Adrenal gland (tissue), 9 donors: ENCODE measurements at regions not wholly inside any gene's neighbourhood (a gene's known extent, or its start where the extent isn't known, plus 50 kb on each side); places are given as distances from the start of the nearest gene placed in this dataset.

ENCODE experiments used
- DNase-seq, 7 donors: peaks; one replicate each; pipeline ENCODE4 v3.0.0-alpha.2; 2019 to 2020
- H3K27ac ChIP-seq, 5 donors: fragments of 200-600 bp; sonication (generic) in 4 of 5; 1 replicate in 3 of 5; 2 replicates in 2 of 5; pipeline versions ENCODE4 v1.5.1 to v1.8.0; 2016 to 2020; ENCODE audit warnings: mild to moderate bottlenecking in 1 of 5
- H3K27me3 ChIP-seq: fragments of 200-600 bp; 2 replicates; pipeline ENCODE4 v1.8.0; 2021
- H3K36me3 ChIP-seq, 2 donors: fragments of 200-600 bp; replicated peaks in 1 of 2; 1 replicate in 1 of 2; 2 replicates in 1 of 2; pipeline versions ENCODE4 v1.5.1 to v1.8.0; 2018 to 2022
- H3K4me1 ChIP-seq, 2 donors: fragments of 200-600 bp; replicated peaks in 1 of 2; 1 replicate in 1 of 2; 2 replicates in 1 of 2; pipeline versions ENCODE4 v1.5.1 to v1.8.0; 2018 to 2021
- H3K4me3 ChIP-seq, 4 donors: fragments of 200-600 bp; sonication (generic) in 3 of 4; one replicate each; pipeline ENCODE4 v1.5.1; 2016 to 2018
- H3K9me3 ChIP-seq, 3 donors: fragments of 200-600 bp; sonication (generic) in 1 of 3; replicated peaks in 1 of 3; 1 replicate in 2 of 3; 2 replicates in 1 of 3; pipeline versions ENCODE4 v1.5.1 to v1.8.0; 2016 to 2021
- POLR2A ChIP-seq, 2 donors: fragments of 450-650 bp; IDR thresholded peaks; one replicate each; pipeline ENCODE4 v1.6.1; 2017; ENCODE audit warnings: antibody characterized with exemption in 2 of 2, mild to moderate bottlenecking in 2 of 2, moderate library complexity in 1 of 2
- WGBS, 4 donors: extraction: QIAGEN DNeasy Blood & Tissue Kit in 2 of 4; methylation state at CpG; one replicate each; pipeline versions ENCODE4 v1.1.5 to v1.1.7; 2013 to 2017; 5-methylcytosine and 5-hydroxymethylcytosine counted together
- intact Hi-C, 2 donors: fragments of 100-400 bp; cut with DNase I; formaldehyde crosslinking; loops; one replicate each; pipeline versions ENCODE4 v1.14.1 to v1.15.0; 2022 to 2023
- TF ChIP-seq, protein P1 (sequence below), 6 experiments: fragments of 450-650 bp in 4 of 6; fragments of 200-600 bp in 2 of 6; sonication (generic) in 1 of 6; IDR thresholded peaks; 1 replicate in 5 of 6; 2 replicates in 1 of 6; pipeline versions ENCODE4 v1.5.1 to v1.8.0; 2016 to 2021; ENCODE audit warnings: antibody characterized with exemption in 6 of 6, mild to moderate bottlenecking in 2 of 6, moderate library complexity in 1 of 6
- donor health status: healthy with polysubstance abuse.
- donor health status: Bipolar disorder and iron deficiency.
- donor health status: DM: yes; HTN: yes; CAD: no.
- donor health status: DM: no; HTN: no; CAD: no.
- donor health status: DM: no; HTN: no; CAD: no.

GRCh38 chr5:89471115-89471514 lies 588.1 kb upstream of the MEF2C start:
- Histone ChIP-seq H3K4me1 (no peaks in the 10 kb centered on the region), H3K9me3 (no peaks in the 10 kb centered on the region), H3K4me3 (no peak overlapping the region), H3K36me3 (no peaks in the 10 kb centered on the region), H3K27ac (no peak overlapping the region), H3K27me3 (no peaks in the 10 kb centered on the region)
- intact Hi-C loops, result no loop called here
- TF ChIP-seq, protein P1, sequence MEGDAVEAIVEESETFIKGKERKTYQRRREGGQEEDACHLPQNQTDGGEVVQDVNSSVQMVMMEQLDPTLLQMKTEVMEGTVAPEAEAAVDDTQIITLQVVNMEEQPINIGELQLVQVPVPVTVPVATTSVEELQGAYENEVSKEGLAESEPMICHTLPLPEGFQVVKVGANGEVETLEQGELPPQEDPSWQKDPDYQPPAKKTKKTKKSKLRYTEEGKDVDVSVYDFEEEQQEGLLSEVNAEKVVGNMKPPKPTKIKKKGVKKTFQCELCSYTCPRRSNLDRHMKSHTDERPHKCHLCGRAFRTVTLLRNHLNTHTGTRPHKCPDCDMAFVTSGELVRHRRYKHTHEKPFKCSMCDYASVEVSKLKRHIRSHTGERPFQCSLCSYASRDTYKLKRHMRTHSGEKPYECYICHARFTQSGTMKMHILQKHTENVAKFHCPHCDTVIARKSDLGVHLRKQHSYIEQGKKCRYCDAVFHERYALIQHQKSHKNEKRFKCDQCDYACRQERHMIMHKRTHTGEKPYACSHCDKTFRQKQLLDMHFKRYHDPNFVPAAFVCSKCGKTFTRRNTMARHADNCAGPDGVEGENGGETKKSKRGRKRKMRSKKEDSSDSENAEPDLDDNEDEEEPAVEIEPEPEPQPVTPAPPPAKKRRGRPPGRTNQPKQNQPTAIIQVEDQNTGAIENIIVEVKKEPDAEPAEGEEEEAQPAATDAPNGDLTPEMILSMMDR (IDR thresholded peaks at IDR 0.05), result no peak
- DNase-seq, result no peak

DNA sequence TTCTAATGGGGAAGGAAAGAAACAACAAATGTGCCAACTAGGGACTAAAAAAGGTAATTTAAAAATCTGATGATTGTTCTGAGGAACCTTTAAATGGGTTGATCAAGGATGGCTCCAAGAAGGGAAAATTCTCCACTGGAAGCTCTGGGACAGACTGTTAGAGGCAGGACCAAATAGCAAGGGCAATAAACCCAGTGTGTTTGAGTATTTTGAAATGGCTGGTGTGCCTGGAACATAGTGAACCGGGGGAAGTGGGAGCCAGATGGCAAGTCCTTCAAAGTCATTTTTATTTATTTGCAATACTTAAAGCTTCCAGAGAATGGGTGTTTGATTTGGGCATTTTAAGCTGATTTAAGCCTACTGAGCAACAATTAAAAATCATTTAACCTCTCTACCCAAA lies 587.7 kb upstream of the MEF2C start:
- H3K27ac ChIP-seq, result no peak overlapping the region
- WGBS, 4 donors, result 71 to 83% (median 79%) methylated on average over 1 of the region's 1 CpG
- no peaks in the 10 kb centered on the region for H3K36me3 ChIP-seq
- DNase-seq, result no peak
- H3K9me3 ChIP-seq, result no peaks in the 10 kb centered on the region
- H3K4me1 ChIP-seq, result no peaks in the 10 kb centered on the region
- intact Hi-C loops, result no loop called here
- TF ChIP-seq POLR2A (IDR thresholded peaks at IDR 0.05), result no peak
- TF ChIP-seq, protein P1 (IDR thresholded peaks at IDR 0.05), result no peak
- H3K27me3 ChIP-seq, result no peaks in the 10 kb centered on the region
- H3K4me3 ChIP-seq, result no peak overlapping the region

GRCh38 chr5:89458332-89458656 lies 575.3 kb upstream of the MEF2C start:
- H3K4me3 ChIP-seq, result no peak overlapping the region

GRCh38 chr5:89457411-89458331 lies 574.7 kb upstream of the MEF2C start:
- H3K27me3 ChIP-seq, result no peaks in the 10 kb centered on the region
- H3K27ac ChIP-seq, result no peak overlapping the region
- H3K9me3 ChIP-seq, result no peaks in the 10 kb centered on the region
- TF ChIP-seq POLR2A (IDR thresholded peaks at IDR 0.05), result no peak
- TF ChIP-seq, protein P1 (IDR thresholded peaks at IDR 0.05), result no peak
- no peaks in the 10 kb centered on the region for H3K36me3 ChIP-seq
- H3K4me1 ChIP-seq, result peaks cover 0 to 4% of the 10 kb centered on the region in 2 donors
- 56 to 62% (median 58%) methylated on average over 6 of the region's 6 CpGs for WGBS, 4 donors
- peak in 6 of 7 donors; percentile 3 to 49 (median 25) for DNase-seq
- H3K4me3 ChIP-seq, result no peak overlapping the region
- intact Hi-C loops, result no loop called here

More at GRCh38 chr5:89458332-89458656, 575.3 kb upstream of the MEF2C start:
- Histone ChIP-seq H3K27ac (no peak overlapping the region), H3K9me3 (no peaks in the 10 kb centered on the region), H3K27me3 (no peaks in the 10 kb centered on the region), H3K4me1 (peaks cover 0 to 4% of the 10 kb centered on the region in 2 donors), H3K36me3 (no peaks in the 10 kb centered on the region)
- WGBS, 4 donors, result 84 to 90% (median 90%) methylated on average over 1 of the region's 1 CpG
- TF ChIP-seq, protein P1 (IDR thresholded peaks at IDR 0.05), result no peak
- no peak for TF ChIP-seq POLR2A (IDR thresholded peaks at IDR 0.05)
- no peak for DNase-seq
- intact Hi-C loops, result no loop called here
